Left ventricle myocardium inferior (tissue), 1 donor: ENCODE measurements at regions not wholly inside any gene's neighbourhood (a gene's known extent, or its start where the extent isn't known, plus 50 kb on each side); places are given as distances from the start of the nearest gene placed in this dataset.

Experiments used
- DNase-seq: peaks from one replicate; pipeline ENCODE4 v3.0.0-alpha.2; 2020
- H3K27ac ChIP-seq: fragments of 200-600 bp; replicated peaks from 2 replicates; pipeline ENCODE4 v1.8.0; 2021
- H3K27me3 ChIP-seq: fragments of 200-600 bp; 2 replicates; pipeline ENCODE4 v1.8.0; 2021; ENCODE audit warnings: low read depth
- H3K36me3 ChIP-seq: fragments of 200-600 bp; 2 replicates; pipeline ENCODE4 v1.8.0; 2021
- H3K4me1 ChIP-seq: fragments of 200-600 bp; 2 replicates; pipeline ENCODE4 v1.8.0; 2021
- H3K4me3 ChIP-seq: fragments of 200-600 bp; 2 replicates; pipeline ENCODE4 v1.8.0; 2021; ENCODE audit warnings: mild to moderate bottlenecking, moderate library complexity
- H3K9me3 ChIP-seq: fragments of 200-600 bp; replicated peaks from 2 replicates; pipeline ENCODE4 v1.8.0; 2021
- CTCF ChIP-seq: fragments of 200-600 bp; IDR thresholded peaks from 2 replicates; pipeline ENCODE4 v1.8.0; 2021; ENCODE audit warnings: antibody characterized with exemption, mild to moderate bottlenecking, borderline replicate concordance
- intact Hi-C: fragments of 100-400 bp; cut with micrococcal nuclease; formaldehyde crosslinking; loops from one replicate; pipeline ENCODE4 v1.11.0; 2022
- donor health status: DM: no; HTN: yes; CAD: no; lungs with severe emphysema.

- intact Hi-C loops, result no loop called here
Measured at GRCh38 chr17:17425005-17425404, 51.8 kb upstream of the MED9 start.

GRCh38 chr17:17425591-17425990 lies 51.2 kb upstream of the MED9 start:
- TF ChIP-seq CTCF, result no peak
- intact Hi-C loops, result no loop called here
- no peak for DNase-seq

More at GRCh38 chr17:17425005-17425404, 51.8 kb upstream of the MED9 start:
- peaks cover 49% of the 10 kb centered on the region for H3K4me1 ChIP-seq
- no peaks in the 10 kb centered on the region for H3K27me3 ChIP-seq
- H3K36me3 ChIP-seq, result no peaks in the 10 kb centered on the region
- H3K4me3 ChIP-seq, result no peak overlapping the region
- no peak for DNase-seq
- H3K27ac ChIP-seq, result peak overlapping the region; percentile 70
- H3K9me3 ChIP-seq, result peaks cover 6% of the 10 kb centered on the region
- TF ChIP-seq CTCF, result no peak

DNA sequence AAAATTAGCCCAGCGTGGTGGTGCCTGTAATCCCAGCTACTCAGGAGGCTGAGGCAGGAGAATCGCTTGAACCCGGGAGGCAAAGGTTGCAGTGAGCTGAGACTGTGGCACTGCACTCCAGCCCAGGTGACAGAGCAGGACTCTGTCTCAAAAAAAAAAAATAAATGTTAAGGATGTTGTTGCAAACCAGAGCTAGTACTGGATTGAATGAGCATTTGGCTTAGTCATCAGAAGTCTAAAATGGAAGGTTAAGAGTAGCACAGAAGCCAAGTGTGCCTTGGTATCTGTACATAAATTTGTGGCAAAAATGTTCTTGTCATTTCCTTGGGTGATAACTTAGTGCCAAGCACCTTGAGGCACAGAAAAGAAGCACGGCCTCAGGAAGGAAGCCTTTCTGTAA lies 50.6 kb upstream of the MED9 start:
- H3K4me1 ChIP-seq, result peaks cover 40% of the 10 kb centered on the region
- no peak overlapping the region for H3K27ac ChIP-seq
- no peak overlapping the region for H3K4me3 ChIP-seq
- no peaks in the 10 kb centered on the region for H3K27me3 ChIP-seq
- no peaks in the 10 kb centered on the region for H3K36me3 ChIP-seq
- no peak for TF ChIP-seq CTCF
- DNase-seq, result no peak
- intact Hi-C loops, result no loop called here
- peaks cover 6% of the 10 kb centered on the region for H3K9me3 ChIP-seq

More at GRCh38 chr17:17425591-17425990, 51.2 kb upstream of the MED9 start:
- H3K27ac ChIP-seq, result peak overlapping the region; percentile 70
- H3K27me3 ChIP-seq, result no peaks in the 10 kb centered on the region
- peaks cover 6% of the 10 kb centered on the region for H3K9me3 ChIP-seq
- H3K4me1 ChIP-seq, result peaks cover 44% of the 10 kb centered on the region
- no peaks in the 10 kb centered on the region for H3K36me3 ChIP-seq
- no peak overlapping the region for H3K4me3 ChIP-seq
